ENCODE measurements at regions not wholly inside any gene's neighbourhood (a gene's known extent, or its start where the extent isn't known, plus 50 kb on each side); places are given as distances from the start of the nearest gene placed in this dataset.

- no TSS peak for BruUV-seq (replicated peaks)
- TF ChIP-seq, protein P1, sequence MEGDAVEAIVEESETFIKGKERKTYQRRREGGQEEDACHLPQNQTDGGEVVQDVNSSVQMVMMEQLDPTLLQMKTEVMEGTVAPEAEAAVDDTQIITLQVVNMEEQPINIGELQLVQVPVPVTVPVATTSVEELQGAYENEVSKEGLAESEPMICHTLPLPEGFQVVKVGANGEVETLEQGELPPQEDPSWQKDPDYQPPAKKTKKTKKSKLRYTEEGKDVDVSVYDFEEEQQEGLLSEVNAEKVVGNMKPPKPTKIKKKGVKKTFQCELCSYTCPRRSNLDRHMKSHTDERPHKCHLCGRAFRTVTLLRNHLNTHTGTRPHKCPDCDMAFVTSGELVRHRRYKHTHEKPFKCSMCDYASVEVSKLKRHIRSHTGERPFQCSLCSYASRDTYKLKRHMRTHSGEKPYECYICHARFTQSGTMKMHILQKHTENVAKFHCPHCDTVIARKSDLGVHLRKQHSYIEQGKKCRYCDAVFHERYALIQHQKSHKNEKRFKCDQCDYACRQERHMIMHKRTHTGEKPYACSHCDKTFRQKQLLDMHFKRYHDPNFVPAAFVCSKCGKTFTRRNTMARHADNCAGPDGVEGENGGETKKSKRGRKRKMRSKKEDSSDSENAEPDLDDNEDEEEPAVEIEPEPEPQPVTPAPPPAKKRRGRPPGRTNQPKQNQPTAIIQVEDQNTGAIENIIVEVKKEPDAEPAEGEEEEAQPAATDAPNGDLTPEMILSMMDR (IDR thresholded peaks at IDR 0.05; ENCODE audit: unreplicated experiment): no peak
- ChIA-PET POLR2A (no interaction called here), CTCF (no interaction called here)
- no peaks in the 10 kb centered on the region for H3K36me3 Mint-ChIP-seq (ENCODE audit: insufficient read depth, unreplicated experiment)
- no peak overlapping the region for H3K27ac Mint-ChIP-seq (ENCODE audit: low read depth, unreplicated experiment)
- H3K4me3 Mint-ChIP-seq (ENCODE audit: unreplicated experiment): no peak overlapping the region
- peaks cover 6% of the 10 kb centered on the region for H3K4me1 Mint-ChIP-seq (ENCODE audit: insufficient read depth, unreplicated experiment)
- H3K9me3 Mint-ChIP-seq (ENCODE audit: unreplicated experiment): no peaks in the 10 kb centered on the region
- H3K27me3 Mint-ChIP-seq (ENCODE audit: insufficient read depth, unreplicated experiment): no peaks in the 10 kb centered on the region
- intact Hi-C loops (cut with micrococcal nuclease): no loop called here
- DNase-seq (ENCODE audit: unreplicated experiment): no peak
Measured at GRCh38 chr9:129402371-129402739, 218.5 kb downstream of the C9orf50 start.

GRCh38 chr9:129401623-129402370 is 219.1 kb downstream of the C9orf50 start:
- Mint-ChIP-seq H3K4me3 (ENCODE audit: unreplicated experiment) (no peak overlapping the region), H3K27me3 (ENCODE audit: insufficient read depth, unreplicated experiment) (no peaks in the 10 kb centered on the region), H3K27ac (ENCODE audit: low read depth, unreplicated experiment) (no peak overlapping the region), H3K36me3 (ENCODE audit: insufficient read depth, unreplicated experiment) (no peaks in the 10 kb centered on the region), H3K9me3 (ENCODE audit: unreplicated experiment) (no peaks in the 10 kb centered on the region), H3K4me1 (ENCODE audit: insufficient read depth, unreplicated experiment) (peaks cover 6% of the 10 kb centered on the region)
- POLR2A ChIA-PET: no interaction called here
- DNase-seq (ENCODE audit: unreplicated experiment): no peak
- no TSS peak for BruUV-seq (replicated peaks)
- TF ChIP-seq, protein P1 (IDR thresholded peaks at IDR 0.05; ENCODE audit: unreplicated experiment): no peak
- CTCF ChIA-PET: no interaction called here
- intact Hi-C loops (cut with micrococcal nuclease): no loop called here

DNA sequence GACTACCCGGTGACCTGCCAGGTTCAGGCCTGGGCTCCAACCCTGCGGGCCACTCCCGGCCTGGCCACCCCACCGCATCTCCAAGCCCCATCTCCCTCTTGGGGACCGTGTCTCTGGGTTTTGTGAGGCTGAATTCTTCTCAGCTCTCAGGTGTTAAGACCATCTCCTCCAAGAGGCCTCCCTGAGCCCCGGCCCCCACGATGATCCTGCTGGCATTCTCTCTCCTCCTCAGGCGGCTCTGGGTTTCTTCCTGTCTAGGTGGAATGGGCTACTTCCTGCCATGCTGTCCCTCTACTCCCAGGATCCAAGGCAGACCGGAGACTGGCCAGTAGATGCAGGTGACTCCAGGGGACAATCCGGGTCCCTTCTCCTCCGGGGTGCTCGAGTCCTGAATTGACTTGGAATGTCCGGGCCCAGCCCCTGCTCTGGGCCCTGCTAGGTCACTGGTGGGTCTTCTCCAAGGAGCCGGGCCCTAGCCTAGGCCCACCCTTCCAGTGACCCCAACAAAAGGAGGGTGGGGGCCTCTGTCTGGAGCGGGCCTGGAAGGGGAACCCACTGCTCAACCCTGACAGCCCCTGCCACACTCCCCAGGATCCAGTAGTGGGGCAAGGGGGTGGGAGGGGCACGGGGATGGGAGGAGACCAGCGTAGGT is 219.8 kb downstream of the C9orf50 start:
- CTCF ChIA-PET: no interaction called here

More for the DNA sequence above, 219.8 kb downstream of the C9orf50 start:
- no TSS peak for BruUV-seq (replicated peaks)
- DNase-seq (ENCODE audit: unreplicated experiment): no peak
- Mint-ChIP-seq H3K27ac (ENCODE audit: low read depth, unreplicated experiment) (no peak overlapping the region), H3K36me3 (ENCODE audit: insufficient read depth, unreplicated experiment) (no peaks in the 10 kb centered on the region), H3K4me1 (ENCODE audit: insufficient read depth, unreplicated experiment) (no peaks in the 10 kb centered on the region), H3K27me3 (ENCODE audit: insufficient read depth, unreplicated experiment) (no peaks in the 10 kb centered on the region), H3K9me3 (ENCODE audit: unreplicated experiment) (no peaks in the 10 kb centered on the region), H3K4me3 (ENCODE audit: unreplicated experiment) (no peak overlapping the region)
- POLR2A ChIA-PET: interaction anchor here (1.0 kb wide), 1 partner anchor 94 kb away, joined by 4 read pairs; no protein-coding TSS in a partner anchor
- intact Hi-C loops (cut with micrococcal nuclease): no loop called here
- TF ChIP-seq, protein P1 (IDR thresholded peaks at IDR 0.05; ENCODE audit: unreplicated experiment): no peak

All from MCF 10A (cell line).